OCI-LY3 (cell line): ENCODE measurements at regions not wholly inside any gene's neighbourhood (a gene's known extent, or its start where the extent isn't known, plus 50 kb on each side); places are given as distances from the start of the nearest gene placed in this dataset.

Experiments
- H2AFZ ChIP-seq: fragments of 200-600, 300-600 bp; shearing (Covaris generic); 2 replicates; pipeline ENCODE4 v1.6.0; 2014; ENCODE audit warnings: antibody characterized with exemption, low read depth, low read length
- H3K27ac ChIP-seq: fragments of 200-600, 300-600 bp; sonication (generic); 2 replicates; pipeline ENCODE4 v1.5.1; 2014; ENCODE audit warnings: mild to moderate bottlenecking, low read length, moderate library complexity, mixed read lengths
- H3K27me3 ChIP-seq: fragments of 200-600, 300-600 bp; sonication (generic); 2 replicates; pipeline ENCODE4 v1.6.1; 2014; ENCODE audit warnings: low read depth, low read length, mixed read lengths
- H3K36me3 ChIP-seq: fragments of 200-600, 300-600 bp; sonication (generic); replicated peaks from 2 replicates; pipeline ENCODE3; 2014; ENCODE audit warnings: low read depth, low read length, mixed read lengths
- H3K4me1 ChIP-seq: fragments of 300-600, 200-600 bp; sonication (generic); 2 replicates; pipeline ENCODE4 v1.6.1; 2014; ENCODE audit warnings: low read length, mixed read lengths
- H3K4me2 ChIP-seq: fragments of 200-600, 300-600 bp; sonication (generic); 2 replicates; pipeline ENCODE4 v1.6.1; 2014; ENCODE audit warnings: low read length, mixed read lengths
- H3K4me3 ChIP-seq: fragments of 300-600, 200-600 bp; sonication (generic); 2 replicates; pipeline ENCODE4 v1.5.1; 2014; ENCODE audit warnings: antibody characterized with exemption, mild to moderate bottlenecking, low read length, moderate library complexity
- H3K79me2 ChIP-seq: fragments of 300-600, 200-600 bp; shearing (Covaris generic); 2 replicates; pipeline ENCODE4 v1.6.1; 2014; ENCODE audit warnings: mild to moderate bottlenecking, low read length, mixed read lengths
- H3K9ac ChIP-seq: fragments of 300-600, 200-600 bp; shearing (Covaris generic); 2 replicates; pipeline ENCODE4 v1.6.0; 2014; ENCODE audit warnings: mild to moderate bottlenecking, low read length, moderate library complexity
- H3K9me3 ChIP-seq: fragments of 200-600, 300-600 bp; shearing (Covaris generic); 2 replicates; pipeline ENCODE4 v1.6.1; 2014; ENCODE audit warnings: low read length, mixed read lengths; ENCODE audit not compliant: insufficient read depth
- H4K20me1 ChIP-seq: fragments of 200-600, 300-600 bp; sonication (generic); 2 replicates; pipeline ENCODE4 v1.6.1; 2016; ENCODE audit warnings: low read length, mixed read lengths; ENCODE audit not compliant: insufficient read depth
- EZH2phosphoT487 ChIP-seq: fragments of 200-600 bp; shearing (Covaris generic); IDR thresholded peaks from 2 replicates; pipeline ENCODE4 v1.6.1; 2018; ENCODE audit warnings: antibody characterized with exemption, mixed run types, low read depth
- TF ChIP-seq, protein P1 (sequence below): fragments of 200-600, 300-600 bp; sonication (generic); IDR thresholded peaks from 2 replicates; pipeline ENCODE4 v1.5.1; 2014; ENCODE audit warnings: antibody characterized with exemption, low read length, low read depth

DNA sequence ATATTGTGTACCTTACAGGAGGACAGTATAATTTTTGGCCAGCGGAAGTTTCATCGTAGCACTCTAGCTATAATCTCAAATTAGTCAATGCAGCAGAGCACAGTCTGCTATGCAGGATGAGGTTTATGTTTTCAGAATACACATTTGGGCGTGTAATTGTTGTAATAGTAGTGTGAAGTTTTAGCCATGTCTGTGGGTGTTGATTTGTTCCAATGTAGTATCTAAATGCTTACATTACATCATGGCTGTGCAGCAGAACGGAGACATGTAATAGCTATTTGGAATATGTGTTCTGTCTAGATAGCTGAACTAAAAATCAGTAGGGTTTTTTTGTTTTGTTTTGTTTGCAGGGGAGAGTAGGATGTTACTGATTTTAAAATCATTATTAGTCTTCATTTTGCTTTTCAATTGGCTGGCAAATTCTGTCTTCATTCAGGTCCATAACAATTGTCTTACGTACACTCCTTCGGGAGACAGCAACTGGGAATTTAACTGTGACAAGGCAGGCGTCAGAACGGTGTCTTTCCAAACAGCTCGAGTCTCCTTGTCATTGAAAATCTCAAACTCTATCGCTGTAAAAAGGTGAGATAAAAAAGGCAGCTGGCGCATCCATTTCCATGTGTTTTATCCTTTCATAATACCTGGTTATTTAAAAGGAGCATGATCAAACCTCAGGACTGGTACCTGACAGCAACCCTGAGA lies 65.1 kb upstream of the CDH4 start:
- no peak overlapping the region for H3K4me3 ChIP-seq
- no peaks in the 10 kb centered on the region for H3K27me3 ChIP-seq
- no peak overlapping the region for H3K9ac ChIP-seq
- H4K20me1 ChIP-seq, result no peaks in the 10 kb centered on the region
- H3K4me2 ChIP-seq, result no peak overlapping the region
- TF ChIP-seq, protein P1, sequence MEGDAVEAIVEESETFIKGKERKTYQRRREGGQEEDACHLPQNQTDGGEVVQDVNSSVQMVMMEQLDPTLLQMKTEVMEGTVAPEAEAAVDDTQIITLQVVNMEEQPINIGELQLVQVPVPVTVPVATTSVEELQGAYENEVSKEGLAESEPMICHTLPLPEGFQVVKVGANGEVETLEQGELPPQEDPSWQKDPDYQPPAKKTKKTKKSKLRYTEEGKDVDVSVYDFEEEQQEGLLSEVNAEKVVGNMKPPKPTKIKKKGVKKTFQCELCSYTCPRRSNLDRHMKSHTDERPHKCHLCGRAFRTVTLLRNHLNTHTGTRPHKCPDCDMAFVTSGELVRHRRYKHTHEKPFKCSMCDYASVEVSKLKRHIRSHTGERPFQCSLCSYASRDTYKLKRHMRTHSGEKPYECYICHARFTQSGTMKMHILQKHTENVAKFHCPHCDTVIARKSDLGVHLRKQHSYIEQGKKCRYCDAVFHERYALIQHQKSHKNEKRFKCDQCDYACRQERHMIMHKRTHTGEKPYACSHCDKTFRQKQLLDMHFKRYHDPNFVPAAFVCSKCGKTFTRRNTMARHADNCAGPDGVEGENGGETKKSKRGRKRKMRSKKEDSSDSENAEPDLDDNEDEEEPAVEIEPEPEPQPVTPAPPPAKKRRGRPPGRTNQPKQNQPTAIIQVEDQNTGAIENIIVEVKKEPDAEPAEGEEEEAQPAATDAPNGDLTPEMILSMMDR, result no peak
- no peak for TF ChIP-seq EZH2phosphoT487
- H3K27ac ChIP-seq, result no peak overlapping the region
- H3K36me3 ChIP-seq, result no peaks in the 10 kb centered on the region
- no peaks in the 10 kb centered on the region for H3K79me2 ChIP-seq
- no peaks in the 10 kb centered on the region for H3K9me3 ChIP-seq
- no peak overlapping the region for H2AFZ ChIP-seq
- no peaks in the 10 kb centered on the region for H3K4me1 ChIP-seq

GRCh38 chr20:61189534-61189933 lies 62.5 kb upstream of the CDH4 start:
- TF ChIP-seq, protein P1, result no peak
- no peak for TF ChIP-seq EZH2phosphoT487
- no peak overlapping the region for H3K9ac ChIP-seq
- no peaks in the 10 kb centered on the region for H3K4me1 ChIP-seq
- no peaks in the 10 kb centered on the region for H3K79me2 ChIP-seq
- no peaks in the 10 kb centered on the region for H3K36me3 ChIP-seq
- H3K27me3 ChIP-seq, result no peaks in the 10 kb centered on the region
- H4K20me1 ChIP-seq, result no peaks in the 10 kb centered on the region
- H2AFZ ChIP-seq, result no peak overlapping the region
- no peaks in the 10 kb centered on the region for H3K9me3 ChIP-seq
- H3K4me2 ChIP-seq, result no peak overlapping the region
- H3K4me3 ChIP-seq, result no peak overlapping the region
- no peak overlapping the region for H3K27ac ChIP-seq

DNA sequence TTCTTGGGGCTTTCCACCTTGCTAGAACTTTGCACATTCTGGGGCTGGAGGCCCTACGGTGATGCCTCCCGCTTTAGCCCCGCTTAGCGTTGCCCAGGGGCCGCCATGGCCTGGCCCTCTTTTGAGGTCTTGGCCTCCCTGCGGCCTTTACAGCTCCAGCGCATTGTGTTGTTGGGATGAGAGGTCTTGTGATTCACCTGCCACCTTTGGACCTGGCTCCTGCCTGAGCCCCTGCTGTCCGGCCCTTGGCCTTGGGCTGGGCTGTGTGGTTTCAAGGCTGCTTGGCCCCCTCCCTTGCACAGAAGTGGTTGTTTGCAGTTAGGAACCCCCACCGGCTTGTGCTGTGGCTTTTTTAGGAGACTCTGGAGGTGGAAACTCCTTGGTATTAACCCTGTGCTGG lies 61.0 kb upstream of the CDH4 start:
- TF ChIP-seq, protein P1, result no peak
- no peak for TF ChIP-seq EZH2phosphoT487
- Histone ChIP-seq H3K9me3 (no peaks in the 10 kb centered on the region), H3K79me2 (no peaks in the 10 kb centered on the region), H3K4me3 (no peak overlapping the region), H3K27me3 (no peaks in the 10 kb centered on the region), H4K20me1 (no peaks in the 10 kb centered on the region), H3K36me3 (no peaks in the 10 kb centered on the region), H3K27ac (no peak overlapping the region), H3K4me1 (no peaks in the 10 kb centered on the region), H3K9ac (no peak overlapping the region), H3K4me2 (no peak overlapping the region), H2AFZ (no peak overlapping the region)

DNA sequence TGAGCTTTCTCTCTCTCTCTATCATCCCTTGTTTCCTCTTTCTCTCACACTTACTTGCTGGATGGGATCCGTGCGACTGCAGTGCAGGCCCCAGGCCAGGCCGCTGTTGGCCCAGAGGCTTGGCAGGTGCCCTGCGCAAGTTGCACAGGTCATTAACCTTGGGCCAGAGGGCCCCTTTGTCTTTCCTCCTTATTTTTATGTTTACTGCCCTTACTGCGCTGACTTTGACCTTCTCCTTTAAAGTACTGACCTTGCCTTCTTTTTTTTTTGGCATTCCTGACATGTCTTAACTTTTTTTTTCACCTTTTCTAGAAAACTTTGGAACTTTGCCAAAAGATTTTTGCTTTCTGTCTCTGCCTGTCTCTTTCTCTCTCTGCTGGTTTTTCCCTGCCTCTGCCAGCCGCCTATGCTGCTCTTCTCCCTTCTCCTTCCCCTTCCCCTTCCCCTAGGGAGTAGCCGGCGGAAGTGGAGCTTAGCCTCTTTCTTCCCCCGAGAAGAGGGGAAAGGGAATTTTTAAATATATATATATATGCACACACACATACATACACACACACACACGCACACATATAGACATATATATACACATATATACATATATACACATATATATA lies 59.6 kb upstream of the CDH4 start:
- Histone ChIP-seq H3K36me3 (no peaks in the 10 kb centered on the region), H3K4me2 (no peak overlapping the region), H3K27ac (no peak overlapping the region), H3K4me1 (no peaks in the 10 kb centered on the region), H3K4me3 (no peak overlapping the region), H4K20me1 (no peaks in the 10 kb centered on the region), H3K9ac (no peak overlapping the region), H3K9me3 (no peaks in the 10 kb centered on the region), H3K27me3 (no peaks in the 10 kb centered on the region), H2AFZ (no peak overlapping the region), H3K79me2 (no peaks in the 10 kb centered on the region)
- TF ChIP-seq, protein P1, result no peak
- no peak for TF ChIP-seq EZH2phosphoT487
